GM19395 (cell line): ENCODE measurements at regions not wholly inside any gene's neighbourhood (a gene's known extent, or its start where the extent isn't known, plus 50 kb on each side); places are given as distances from the start of the nearest gene placed in this dataset.

Experiments
- ATAC-seq: cut with Tn5 transposase; IDR thresholded peaks from one replicate; pipeline ENCODE4 v1.9.1; 2021; ENCODE audit warnings: mild to moderate bottlenecking, moderate library complexity; ENCODE audit not compliant: unreplicated experiment

DNA sequence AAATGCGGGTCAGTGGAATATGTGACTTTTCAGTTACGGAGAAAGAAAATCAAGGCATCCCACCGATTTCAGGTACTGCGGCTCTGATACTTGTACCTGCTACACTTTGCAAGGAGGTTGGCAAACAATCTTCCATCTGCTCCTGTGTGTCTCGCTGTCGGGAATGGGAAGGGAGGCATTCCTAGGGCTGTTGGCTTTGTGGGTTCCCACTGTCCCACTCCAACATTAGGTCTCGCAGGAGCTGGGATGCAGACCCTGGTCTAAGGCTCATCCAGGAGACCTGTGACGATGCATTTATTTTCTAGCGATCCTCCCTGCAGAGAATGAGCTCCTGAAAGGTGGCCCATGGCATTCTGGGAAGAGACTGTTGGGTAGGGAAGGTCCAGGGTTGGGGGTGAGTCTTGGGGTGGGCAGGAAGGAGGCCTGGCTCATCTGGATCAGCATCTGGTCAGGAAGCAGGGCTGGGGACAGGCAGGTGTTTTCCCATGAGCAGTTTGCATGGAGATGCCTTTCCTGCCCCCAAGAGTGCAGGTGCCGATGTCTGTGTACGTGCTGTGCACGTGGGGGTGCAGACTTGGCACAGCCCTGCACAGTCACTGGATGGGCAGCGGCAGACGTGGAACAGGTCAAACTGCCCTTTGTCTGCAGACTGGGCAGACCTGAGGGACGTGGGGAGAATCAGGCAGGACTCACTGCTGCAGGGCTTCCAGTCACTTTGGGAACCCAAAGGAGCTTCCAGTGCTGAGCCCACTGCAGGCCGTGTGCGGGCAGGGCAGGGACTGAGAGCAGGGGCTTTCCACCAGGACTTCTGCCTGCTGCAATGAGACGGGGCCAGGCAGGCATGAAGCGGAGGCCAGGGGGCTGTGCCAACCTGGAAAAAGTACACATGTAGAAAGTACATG is 152.4 kb downstream of the TEX29 start:
- no peak for ATAC-seq

DNA sequence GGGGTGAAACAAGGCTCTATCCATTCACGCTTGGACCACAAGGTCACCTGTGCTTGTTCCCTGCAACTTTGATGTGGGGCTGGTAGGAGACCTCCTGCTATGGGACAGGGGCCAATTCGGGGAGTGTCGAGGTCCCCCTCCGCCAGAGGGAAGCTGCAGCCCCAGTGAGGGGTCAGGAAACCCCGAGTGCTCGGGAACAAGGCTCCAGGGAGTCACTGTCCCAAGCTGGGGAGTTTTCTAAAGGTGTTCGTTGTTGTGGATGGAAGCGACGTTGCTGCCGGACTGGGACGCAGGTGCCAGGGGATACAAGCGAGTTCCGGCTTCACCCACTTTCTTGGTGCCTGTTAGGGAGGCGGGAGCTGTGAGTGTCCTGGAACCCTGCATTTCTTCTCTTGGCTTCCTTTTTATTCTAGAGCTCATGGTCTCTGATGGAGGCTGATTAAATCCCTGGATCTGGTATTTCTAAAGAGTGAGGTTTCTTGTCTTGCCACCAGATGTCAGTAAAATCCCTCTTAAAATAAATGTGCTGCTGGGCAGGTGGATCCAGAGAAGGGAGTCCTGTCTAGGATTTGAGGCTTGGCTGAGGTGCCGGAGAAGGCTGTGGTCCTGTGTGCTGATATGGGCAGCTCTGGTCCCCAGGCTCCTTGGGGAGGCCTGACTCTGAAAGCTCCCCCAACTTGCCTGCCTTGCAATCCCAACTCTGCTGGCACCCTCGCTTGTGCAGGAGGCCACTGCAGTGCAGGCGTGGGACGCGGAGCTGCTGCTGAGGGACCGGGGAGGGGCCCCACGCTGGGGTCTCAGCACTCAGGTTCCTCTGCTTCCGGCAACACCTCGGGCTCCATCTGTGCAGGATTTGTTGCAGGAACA is 153.9 kb downstream of the TEX29 start:
- ATAC-seq, result no peak

DNA sequence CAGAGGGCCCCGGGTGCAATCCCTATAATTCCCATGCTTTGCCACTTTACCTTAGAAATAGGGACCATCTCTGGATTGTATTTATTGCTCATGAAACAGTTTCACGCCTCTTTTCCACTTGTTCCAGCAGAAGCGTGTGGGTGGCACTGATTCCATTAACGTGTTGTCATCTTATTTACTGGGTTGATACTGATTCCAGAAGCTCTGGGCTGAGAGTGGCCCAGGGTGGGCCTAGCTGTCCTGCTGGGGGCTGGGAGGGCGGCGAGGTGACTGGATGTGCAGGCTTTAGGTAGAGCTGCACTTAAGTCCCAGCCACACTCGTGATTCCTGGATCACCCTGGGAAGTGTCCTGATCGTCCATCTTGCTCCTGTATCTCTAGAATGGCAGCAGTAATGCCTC is 155.0 kb downstream of the TEX29 start:
- ATAC-seq, result no peak

DNA sequence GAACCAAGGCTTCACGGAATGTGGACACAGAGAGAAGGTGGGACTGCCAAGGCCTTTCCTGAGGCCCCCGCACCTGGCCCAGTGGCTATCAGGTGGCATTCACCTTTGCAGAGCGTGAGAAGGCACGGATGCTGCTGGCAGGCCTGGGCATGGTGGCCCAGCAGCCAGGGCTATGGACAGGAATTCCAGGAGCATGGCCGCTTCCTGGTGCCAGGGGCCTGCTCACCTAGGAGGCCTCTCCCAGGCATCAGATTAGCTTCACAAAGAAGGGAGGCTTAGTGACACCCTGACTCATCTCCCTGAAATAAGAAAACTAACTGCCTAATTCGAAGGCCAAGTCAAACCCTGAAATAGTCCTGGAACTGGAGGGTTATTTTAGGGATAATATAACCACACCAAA is 155.8 kb downstream of the TEX29 start:
- no peak for ATAC-seq

DNA sequence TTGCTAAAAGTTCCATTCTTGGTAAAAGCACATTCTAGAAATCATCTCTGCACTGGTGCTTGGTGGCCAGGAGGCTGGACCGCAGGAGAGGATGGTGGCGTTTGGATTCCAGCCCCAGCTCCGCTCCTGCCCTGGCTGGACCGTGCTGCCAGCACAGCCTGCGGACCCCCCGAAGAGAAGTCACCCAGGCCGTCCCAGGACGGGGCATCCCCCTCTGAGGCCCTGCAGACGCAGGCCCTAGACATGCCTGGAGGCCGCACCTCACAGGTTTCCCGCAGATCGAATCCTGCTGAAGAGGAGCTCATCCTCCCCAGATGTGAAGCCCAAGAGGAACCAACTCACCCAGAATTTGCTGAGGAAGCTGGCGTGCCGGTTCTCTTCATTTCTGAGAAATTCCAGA is 159.0 kb downstream of the TEX29 start:
- ATAC-seq, result no peak

DNA sequence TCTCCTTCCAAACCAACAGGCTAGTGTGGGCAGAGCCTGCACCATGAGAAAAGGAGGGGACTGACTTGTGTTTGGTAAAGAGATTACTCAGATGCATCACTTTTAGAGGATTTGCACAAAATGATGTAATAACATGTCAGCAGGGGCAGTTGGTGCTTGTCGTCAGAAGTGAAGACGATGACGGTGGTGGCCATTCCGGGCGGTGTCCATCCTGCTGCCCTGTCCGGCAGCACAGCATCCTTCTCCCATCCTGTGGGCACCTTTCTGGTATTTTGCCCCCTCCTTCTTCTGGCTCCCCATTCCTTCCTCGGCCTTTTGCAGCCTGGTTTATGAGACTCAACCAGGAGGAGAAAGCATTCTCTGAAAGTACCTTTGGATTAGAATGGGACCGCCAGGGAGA is 160.1 kb downstream of the TEX29 start:
- ATAC-seq, result no peak

DNA sequence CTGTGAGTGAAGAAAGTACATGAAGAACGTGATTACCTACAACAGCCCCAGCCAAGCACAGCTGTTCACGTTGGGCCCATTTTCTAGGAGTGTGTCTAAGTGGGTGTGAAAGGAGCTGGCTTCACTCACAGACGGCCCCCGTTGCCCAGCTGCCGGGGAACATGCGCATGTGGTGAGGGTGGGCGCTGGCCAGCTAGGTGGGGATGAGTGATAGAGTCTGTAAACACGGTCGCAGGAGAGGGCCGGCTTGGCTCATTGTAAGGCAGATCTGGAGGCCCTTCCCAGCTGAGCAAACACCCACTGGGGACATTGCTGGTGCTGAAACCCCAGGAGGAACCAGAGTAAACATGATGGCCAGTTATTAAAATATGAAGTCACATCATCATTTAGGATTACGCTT is 160.5 kb downstream of the TEX29 start:
- ATAC-seq, result no peak

DNA sequence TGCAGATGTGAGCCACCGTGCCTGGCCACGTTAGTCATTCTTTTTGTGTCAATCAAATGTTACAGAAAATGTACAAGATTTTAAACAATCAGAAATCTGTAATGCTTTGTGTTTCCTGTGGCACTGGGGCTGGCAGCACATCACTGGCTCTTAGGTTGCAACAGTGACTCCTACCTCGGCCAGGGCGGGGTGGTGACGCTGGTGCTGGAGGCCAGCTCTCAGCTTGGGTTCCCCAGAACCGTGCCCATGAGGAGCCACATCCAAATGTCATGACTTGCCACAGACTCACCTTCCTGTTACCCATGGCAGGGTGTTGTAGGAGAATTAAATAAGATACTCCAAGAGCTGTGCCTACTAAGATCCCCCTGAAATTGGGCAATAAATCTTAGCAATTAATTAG is 161.7 kb downstream of the TEX29 start:
- no peak for ATAC-seq

DNA sequence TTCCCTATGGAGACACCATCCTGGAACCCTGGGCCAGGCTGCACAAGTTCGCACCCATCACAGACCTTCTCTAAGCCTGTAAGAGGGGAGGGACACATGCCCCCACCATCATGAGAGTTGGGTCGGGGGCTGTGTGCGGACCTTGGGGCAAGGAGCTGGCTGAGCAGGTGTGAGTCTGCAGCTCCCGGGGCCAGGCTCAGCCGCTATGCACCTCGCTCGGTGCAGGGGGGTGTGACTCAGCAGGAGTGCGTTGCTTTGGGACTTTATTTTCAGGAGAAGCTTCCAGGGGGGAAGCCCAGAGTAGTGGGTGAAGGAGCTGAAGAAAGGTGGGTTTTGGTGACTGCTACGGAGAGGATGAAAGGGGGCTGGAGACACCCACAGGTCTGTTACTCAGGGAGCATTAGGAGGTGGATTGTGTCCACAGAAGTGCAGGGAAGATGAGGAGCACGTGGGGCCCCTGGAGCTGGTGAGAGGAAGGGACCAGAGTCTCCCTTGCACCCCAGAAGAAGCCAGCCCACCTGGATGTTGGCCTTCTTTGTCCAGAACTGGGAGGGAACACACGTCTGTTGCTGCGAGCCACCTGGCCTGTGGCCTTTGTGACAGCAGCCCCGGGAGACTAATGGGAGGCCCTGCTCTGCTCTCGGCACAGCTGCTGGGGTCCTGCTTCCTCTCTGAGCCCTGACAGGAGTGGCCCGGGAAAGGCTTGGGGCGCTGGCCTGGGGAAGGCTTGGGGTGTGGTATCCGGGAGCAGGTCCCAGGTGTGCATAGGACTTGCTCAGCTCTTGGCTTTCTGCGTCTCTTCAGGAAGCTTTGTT is 162.6 kb downstream of the TEX29 start:
- no peak for ATAC-seq

DNA sequence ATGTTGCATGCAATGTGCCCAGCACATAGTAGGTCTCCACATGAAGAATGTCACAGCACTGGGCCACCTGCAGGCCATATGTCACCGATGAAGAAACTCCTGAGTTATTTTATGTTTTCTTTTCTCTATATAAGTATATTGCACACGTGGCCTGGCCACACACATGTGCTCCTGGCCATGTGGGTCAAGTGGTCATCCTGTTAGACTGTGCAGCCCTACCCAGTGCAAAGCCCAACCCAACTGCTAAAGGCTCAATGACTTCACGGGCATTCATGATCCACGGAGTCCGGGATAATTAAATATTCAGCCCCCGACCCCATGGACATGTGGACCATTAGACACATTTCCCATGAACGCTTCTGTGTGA is 163.2 kb downstream of the TEX29 start:
- no peak for ATAC-seq

DNA sequence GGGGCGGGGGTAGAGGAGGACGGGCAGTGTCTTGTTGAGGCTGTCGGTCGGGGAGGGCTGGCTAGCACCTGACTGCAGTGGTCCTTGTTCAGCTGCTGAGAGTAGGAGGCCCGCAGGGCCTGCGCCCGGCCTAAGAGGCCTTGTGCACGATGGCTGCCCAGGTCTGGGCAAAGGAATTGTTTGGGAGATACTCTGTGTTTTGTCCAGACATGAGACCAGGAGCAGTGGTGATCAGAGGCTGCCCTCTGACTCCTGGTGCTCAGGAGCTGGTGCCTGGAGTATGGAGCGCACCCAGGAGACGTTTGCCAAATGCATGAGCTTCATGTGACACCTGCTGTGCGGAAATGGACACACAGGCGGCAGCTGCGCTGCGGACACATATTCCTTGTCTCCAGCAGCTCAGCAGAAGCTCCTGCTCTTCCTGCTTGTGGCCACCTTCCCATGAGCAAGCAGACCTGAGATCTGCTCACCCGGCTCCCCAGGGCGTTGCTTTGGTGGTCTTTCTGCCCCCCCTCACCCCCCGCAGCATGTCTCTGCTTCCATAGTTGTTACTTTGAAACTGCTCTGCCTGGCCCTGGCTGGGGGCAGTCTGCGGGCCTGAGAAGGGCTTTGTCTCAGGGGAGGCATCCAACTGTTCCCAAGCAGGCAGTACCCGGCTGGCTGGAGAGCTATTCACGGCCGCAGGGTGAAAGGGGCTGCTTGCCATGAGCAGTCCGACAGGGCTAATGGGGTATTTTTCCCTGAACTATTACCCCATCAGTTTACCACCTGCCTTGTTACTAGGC is 163.9 kb downstream of the TEX29 start:
- ATAC-seq, result no peak

DNA sequence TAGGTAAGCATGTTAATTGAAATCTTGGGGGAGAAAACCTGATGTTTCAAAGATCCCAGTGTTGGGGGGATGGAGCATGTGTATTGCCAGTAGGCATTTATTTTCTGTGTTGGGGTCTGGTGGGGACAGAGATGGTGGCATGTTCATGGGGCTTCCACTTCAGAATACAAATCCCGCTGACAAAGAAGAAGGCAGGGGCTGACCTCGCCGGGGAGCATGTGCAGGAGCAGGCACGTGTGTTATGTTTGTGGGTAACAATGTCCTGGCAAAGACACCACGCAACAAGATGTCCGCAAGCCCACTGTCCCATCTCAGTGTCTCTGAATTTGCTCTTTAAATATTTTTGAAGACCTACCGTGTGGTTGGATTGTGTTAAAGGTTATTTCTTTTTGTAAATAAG is 164.5 kb downstream of the TEX29 start:
- no peak for ATAC-seq

DNA sequence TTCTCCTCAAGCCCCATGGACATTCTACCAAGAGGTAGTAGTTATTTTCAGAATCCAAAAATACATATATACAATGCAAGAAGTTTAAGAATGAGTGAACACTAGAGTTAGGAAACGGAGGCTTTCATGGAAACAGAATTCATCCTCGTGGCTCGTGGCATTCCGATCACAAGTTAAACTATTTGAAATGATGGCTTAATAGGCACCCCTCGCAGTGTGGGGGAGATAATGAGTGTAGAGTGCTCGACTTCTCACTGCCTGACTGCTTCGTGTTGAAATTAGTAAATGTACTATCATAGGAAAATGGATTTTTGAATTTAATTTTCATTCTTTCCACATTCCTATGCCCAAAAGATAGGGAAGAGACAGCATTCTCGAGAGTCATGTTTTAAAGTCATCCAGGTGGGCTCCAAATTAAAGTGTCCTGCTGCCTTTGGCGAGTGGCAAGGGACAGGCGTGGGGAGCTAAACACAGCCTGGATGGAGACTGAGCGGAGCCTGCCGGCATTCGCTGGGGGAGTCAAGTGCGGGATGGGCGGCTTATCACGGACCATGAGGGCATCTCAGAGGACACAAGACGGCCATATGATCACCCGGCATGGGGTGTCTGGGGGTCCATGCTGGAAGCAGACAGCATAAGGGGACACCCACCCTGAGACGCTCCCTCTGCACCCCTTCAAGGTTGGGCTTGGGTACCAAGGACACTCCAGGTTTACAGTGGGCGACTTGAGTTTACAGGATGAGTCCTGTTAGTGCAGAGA is 165.2 kb downstream of the TEX29 start:
- ATAC-seq, result no peak

DNA sequence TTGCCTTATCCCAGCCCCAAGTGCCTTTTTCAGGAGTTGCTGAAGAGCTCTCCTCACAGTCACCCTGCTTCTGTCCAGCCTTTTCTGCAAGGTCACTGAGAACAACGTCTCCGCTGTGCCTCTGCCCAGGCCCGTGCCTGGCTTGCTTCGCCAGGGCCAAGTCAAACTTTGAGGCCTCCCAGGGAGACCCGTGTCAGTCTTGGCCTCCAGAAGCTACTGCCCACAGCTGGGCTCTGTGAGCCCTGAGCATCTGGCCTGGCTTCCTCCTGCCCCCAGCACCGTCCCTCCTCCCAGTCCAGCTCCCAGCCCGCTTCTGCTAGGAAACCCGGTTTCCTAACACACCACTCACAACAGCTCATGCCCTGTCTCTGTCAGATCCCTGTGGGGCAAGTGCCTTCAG is 165.9 kb downstream of the TEX29 start:
- ATAC-seq, result no peak

DNA sequence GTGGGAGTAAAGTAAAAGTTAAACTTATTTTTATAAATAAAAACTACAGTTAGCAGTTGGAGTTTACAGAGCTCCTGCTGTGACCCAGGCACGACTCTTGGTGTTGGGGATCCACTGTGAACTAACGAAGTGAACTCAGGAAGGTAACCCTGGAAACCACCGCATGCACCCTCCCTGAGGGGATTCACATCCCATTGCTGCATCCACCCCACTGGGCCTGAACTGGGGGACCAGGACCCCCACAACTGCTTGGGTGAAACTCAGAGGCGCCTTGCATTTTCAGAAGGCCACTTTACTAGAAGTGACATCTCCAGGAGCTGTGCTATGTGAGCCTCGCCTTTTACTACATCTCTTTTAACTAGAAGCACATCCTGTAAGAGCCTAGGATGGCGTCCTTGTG is 166.4 kb downstream of the TEX29 start:
- ATAC-seq, result no peak

DNA sequence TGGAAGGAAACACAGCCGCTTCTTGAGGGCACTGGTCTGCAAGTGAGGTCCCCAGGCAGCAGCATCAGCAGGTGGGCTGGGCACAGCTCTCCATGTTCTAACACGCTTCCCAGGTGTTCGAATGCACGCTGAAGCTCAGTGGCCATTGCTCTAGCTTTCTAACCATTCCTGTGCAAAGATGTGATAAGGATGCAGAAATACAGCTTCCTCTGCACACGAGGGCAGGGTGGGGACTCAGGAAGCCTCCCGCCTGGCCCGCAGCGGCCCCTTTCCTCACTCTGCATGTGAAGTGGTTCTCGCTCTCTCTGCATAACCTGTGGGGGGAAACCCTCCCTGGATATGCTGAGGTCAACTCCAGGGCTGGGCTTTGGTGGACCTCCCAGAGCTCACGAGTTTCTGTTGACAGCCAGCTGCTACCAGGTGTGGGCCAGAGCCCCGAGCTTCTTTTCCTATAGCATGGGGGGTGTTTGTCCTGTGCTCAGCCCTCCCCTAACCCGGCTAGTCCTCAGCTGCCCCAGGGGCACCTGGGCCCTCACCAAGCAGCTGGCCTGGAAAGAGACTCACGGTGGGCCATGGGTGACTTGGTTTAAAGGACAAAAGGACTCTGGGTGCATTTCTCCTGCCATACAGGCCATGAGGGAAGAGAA is 168.2 kb downstream of the TEX29 start:
- ATAC-seq, result no peak

DNA sequence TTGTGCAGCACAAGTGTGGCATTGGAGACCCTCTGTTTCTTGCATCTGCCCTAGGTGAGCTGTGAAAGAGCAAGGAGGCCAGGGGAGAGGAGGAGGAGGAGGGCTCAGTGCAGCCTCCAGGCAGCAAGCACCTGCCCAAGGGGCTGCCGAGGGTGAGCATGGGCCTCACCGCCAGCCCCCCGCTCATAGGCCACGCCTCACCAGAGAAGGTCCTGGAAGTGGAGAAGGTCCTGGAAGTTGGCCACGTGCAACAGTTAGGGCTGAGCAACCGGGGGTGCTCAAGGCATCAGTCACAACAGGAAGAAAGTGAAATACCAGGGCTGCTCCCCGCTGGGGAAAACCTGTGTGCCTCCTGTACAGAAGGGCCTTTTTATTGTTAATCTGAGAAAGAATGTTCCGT is 168.9 kb downstream of the TEX29 start:
- no peak for ATAC-seq

DNA sequence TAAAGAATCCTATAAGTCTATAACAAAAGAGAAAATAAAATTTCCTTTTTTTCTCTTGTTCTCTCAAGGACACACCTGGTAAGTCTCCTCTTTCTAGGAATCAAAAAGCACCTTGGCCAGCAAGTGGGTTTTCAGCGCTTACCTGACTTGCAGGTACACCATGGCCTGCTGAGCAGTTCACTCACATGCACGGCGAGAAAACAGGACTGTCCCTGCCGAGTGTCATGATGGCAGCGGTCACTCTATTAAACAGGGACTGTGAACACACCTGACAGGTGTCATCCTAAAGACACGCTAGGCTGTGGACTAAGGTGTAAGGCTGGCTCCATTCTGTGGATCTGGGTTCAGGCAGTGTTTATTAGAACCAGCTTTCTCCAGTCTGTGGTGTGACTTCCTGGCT is 170.2 kb downstream of the TEX29 start:
- ATAC-seq, result no peak

DNA sequence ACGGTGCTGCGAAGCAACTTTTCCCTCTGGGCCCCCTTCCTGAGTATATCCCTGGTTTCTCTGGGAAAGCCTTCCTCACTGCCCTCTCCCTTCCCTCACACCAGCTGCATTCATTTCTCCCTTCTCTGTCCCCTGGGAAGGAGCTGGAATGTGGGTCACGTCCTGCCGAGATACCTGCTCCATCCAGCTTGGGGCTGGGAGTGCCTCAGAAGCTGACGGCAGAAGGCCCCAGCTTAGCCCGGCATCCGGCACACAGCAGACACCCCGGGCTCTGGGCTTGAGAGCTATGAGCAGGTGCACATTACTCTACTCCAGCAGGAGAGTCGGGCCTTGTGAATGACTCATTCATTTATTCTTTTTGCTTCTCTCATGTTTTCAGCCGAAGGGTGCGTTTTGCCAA is 170.6 kb downstream of the TEX29 start:
- ATAC-seq, result no peak
